Osteoblast (primary cell): ENCODE measurements at regions not wholly inside any gene's neighbourhood (a gene's known extent, or its start where the extent isn't known, plus 50 kb on each side); places are given as distances from the start of the nearest gene placed in this dataset.

Experiments
- DNase-seq: peaks from one replicate; pipeline ENCODE4 v3.0.0; 2011; ENCODE audit warnings: low spot score, mixed read lengths; ENCODE audit not compliant: insufficient read length; ENCODE audit errors: missing footprints
- H2AFZ ChIP-seq: 2 replicates; pipeline ENCODE4 v1.6.0; 2011; ENCODE audit warnings: mild to moderate bottlenecking, low read length
- H3K27ac ChIP-seq: 2 replicates; pipeline ENCODE4 v1.5.1; 2011; ENCODE audit warnings: mild to moderate bottlenecking, low read depth, low read length, moderate library complexity
- H3K27me3 ChIP-seq: 2 replicates; pipeline ENCODE4 v1.6.0; 2012; ENCODE audit warnings: mild to moderate bottlenecking, control low read depth, inconsistent platforms, low read length, moderate library complexity; ENCODE audit not compliant: insufficient read depth
- H3K36me3 ChIP-seq: 2 replicates; pipeline ENCODE4 v1.5.1; 2011; ENCODE audit warnings: mild to moderate bottlenecking, low read length, control low read depth, moderate library complexity; ENCODE audit not compliant: insufficient read depth
- H3K4me1 ChIP-seq: 2 replicates; pipeline ENCODE4 v1.5.1; 2011; ENCODE audit warnings: mild to moderate bottlenecking, low read length, control low read depth, moderate library complexity; ENCODE audit not compliant: insufficient read depth
- H3K4me2 ChIP-seq: 2 replicates; pipeline ENCODE4 v1.6.0; 2011; ENCODE audit warnings: mild to moderate bottlenecking, low read length; ENCODE audit not compliant: insufficient read depth
- H3K4me3 ChIP-seq: fragments of 200-600 bp; sonication (generic); 3 replicates; pipeline ENCODE4 v1.5.1; 2012; ENCODE audit warnings: mild to moderate bottlenecking, low read length, inconsistent platforms; ENCODE audit not compliant: insufficient read depth
- H3K79me2 ChIP-seq: 2 replicates; pipeline ENCODE4 v1.6.0; 2012; ENCODE audit warnings: mild to moderate bottlenecking, low read length, control low read depth, inconsistent platforms; ENCODE audit not compliant: insufficient read depth
- H3K9me3 ChIP-seq: 2 replicates; pipeline ENCODE4 v1.5.1; 2011; ENCODE audit warnings: low read depth, low read length, control low read depth
- H4K20me1 ChIP-seq: 2 replicates; pipeline ENCODE4 v1.6.0; 2012; ENCODE audit warnings: mild to moderate bottlenecking, low read length, control low read depth; ENCODE audit not compliant: insufficient read depth
- CTCF ChIP-seq: IDR thresholded peaks from 2 replicates; pipeline ENCODE4 v1.5.1; 2011; ENCODE audit warnings: mild to moderate bottlenecking, low read depth, low read length, moderate library complexity; ENCODE audit errors: extremely low read depth

GRCh38 chr1:80498673-80499072 is 1302.1 kb upstream of the ADGRL2 start:
- Histone ChIP-seq H3K36me3 (no peaks in the 10 kb centered on the region), H3K27ac (no peak overlapping the region), H3K4me1 (no peaks in the 10 kb centered on the region), H4K20me1 (no peaks in the 10 kb centered on the region), H2AFZ (no peak overlapping the region), H3K27me3 (no peaks in the 10 kb centered on the region), H3K9me3 (peaks cover 3% of the 10 kb centered on the region), H3K4me3 (no peak overlapping the region), H3K4me2 (no peak overlapping the region), H3K79me2 (no peaks in the 10 kb centered on the region)
- no peak for DNase-seq
- TF ChIP-seq CTCF, result no peak

- Histone ChIP-seq H3K79me2 (no peaks in the 10 kb centered on the region), H2AFZ (no peak overlapping the region), H3K27me3 (no peaks in the 10 kb centered on the region), H4K20me1 (no peaks in the 10 kb centered on the region), H3K36me3 (no peaks in the 10 kb centered on the region), H3K4me2 (no peak overlapping the region), H3K4me3 (no peak overlapping the region), H3K4me1 (no peaks in the 10 kb centered on the region), H3K27ac (no peak overlapping the region), H3K9me3 (peaks cover 3% of the 10 kb centered on the region)
- no peak for TF ChIP-seq CTCF
- DNase-seq, result no peak
Measured at GRCh38 chr1:80495806-80496205, 1304.9 kb upstream of the ADGRL2 start.

DNA sequence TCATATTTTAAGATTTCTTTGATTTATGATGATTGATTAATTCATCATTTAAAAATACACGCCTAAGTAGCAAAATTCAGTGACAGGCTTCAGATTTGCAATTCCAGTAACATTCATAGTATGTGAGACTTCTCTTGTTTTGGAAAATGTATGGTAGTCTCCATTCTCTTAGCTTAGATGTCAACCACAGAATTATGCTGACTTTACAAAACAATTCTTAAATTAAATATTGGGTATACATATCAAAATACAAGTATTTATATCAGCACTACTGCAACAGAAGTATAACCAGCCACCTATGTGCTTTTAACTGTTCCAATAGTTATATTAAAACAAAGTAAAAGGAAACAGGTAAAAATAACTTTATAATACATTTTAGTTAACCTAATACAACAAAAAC is 1328.6 kb upstream of the ADGRL2 start:
- Histone ChIP-seq H3K27ac (no peak overlapping the region), H3K36me3 (no peaks in the 10 kb centered on the region), H3K27me3 (no peaks in the 10 kb centered on the region), H4K20me1 (no peaks in the 10 kb centered on the region), H3K4me2 (no peak overlapping the region), H3K79me2 (no peaks in the 10 kb centered on the region), H3K9me3 (no peaks in the 10 kb centered on the region), H2AFZ (no peak overlapping the region), H3K4me3 (no peak overlapping the region), H3K4me1 (no peaks in the 10 kb centered on the region)
- no peak for DNase-seq
- no peak for TF ChIP-seq CTCF

GRCh38 chr1:80468356-80468755 is 1332.4 kb upstream of the ADGRL2 start:
- Histone ChIP-seq H3K36me3 (no peaks in the 10 kb centered on the region), H4K20me1 (no peaks in the 10 kb centered on the region), H2AFZ (no peak overlapping the region), H3K4me2 (no peak overlapping the region), H3K27me3 (no peaks in the 10 kb centered on the region), H3K4me1 (no peaks in the 10 kb centered on the region), H3K9me3 (no peaks in the 10 kb centered on the region), H3K27ac (no peak overlapping the region), H3K79me2 (no peaks in the 10 kb centered on the region), H3K4me3 (no peak overlapping the region)
- TF ChIP-seq CTCF, result no peak
- no peak for DNase-seq
